ENCODE measurements at regions not wholly inside any gene's neighbourhood (a gene's known extent, or its start where the extent isn't known, plus 50 kb on each side); places are given as distances from the start of the nearest gene placed in this dataset.
"Not testable (repeated sequence)": the region's sequence is repeated elsewhere in the genome, so short reads cannot be mapped to it uniquely, and the experiment has no call there.

DNA sequence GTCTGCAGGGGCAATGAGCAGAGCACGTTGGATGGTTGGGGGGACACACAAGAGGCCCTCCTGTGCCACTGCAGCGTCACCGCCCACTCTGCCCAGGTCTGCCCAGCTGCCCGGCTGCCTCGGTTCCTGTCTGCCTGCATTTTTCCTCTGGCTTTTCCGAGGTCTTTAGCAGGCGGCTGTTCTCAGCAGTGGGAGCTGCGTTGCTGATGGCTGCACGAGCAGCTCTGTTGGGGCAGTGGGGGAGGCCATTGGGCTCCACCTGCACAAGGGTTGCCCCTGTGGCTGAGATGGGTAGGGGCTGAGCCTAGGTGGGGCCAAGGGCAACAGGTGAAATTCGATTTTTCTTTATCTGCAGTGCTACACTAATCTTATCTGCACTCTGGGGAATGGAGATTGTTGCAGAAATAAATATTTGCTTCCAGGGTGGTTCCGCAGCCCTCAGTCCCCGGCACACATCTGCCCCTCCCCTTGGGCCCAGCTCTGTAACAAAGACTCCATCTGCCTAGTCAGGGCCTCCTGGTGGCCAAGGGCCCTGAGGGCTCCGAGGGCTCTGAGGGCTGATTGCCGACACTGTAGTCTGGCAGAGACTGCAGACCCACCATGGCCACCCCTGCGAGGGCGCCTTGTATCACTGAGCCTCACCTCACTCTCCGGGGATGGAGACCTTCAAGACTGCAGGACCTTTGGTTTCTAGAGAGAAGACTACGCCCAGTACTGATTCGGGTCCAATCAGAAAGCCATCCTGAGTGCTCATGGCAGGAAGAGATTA, 141.7 kb upstream of the SHH start:
- no peak for DNase-seq (ENCODE audit: low read depth in 3 of 3)

DNA sequence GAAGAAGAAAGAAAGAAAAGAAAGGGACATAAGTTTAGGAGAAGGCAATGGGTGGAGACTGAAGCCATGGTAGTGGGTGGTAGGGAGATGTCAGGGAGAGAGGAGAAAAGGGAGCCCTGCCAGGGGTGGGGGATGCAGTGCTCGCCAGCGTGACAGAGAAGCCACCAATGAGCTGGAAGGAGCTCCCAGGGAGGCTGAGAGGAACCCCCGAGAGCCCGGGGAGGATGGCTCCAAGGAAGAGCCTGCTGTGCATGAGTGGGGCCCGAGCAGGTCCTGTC, 141.2 kb upstream of the SHH start:
- no peak for DNase-seq (ENCODE audit: low read depth in 3 of 3)

DNA sequence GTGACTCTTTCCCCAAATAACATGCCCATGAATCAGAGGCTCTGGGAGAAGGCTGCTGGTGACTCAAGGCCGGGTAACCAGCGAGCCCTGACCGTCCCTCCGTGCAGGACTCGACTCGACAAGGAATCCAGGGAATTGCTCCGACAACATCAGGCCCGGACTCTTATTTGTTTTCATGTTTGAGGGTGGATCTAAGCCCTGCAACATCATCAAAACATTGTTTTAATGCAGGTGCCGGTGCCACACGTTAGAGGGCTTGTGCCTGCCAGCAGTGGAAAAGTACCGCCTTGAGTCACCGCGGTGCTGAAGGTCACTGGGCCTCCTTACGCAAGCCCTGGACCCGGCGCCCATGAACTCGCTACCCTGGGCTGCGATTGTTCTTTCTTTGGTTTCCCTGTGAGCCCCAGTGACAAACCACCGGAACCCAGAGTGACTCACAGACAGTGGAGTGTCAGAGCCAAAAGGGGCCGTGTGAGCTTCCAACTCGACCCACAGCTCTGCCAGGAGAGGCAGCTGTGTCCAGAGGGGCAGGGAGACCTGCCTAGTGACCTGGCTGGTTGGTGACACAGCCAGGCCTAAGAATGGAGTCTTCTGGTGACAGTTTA, 139.4 kb upstream of the SHH start:
- no peak for DNase-seq (ENCODE audit: low read depth in 3 of 3)

DNA sequence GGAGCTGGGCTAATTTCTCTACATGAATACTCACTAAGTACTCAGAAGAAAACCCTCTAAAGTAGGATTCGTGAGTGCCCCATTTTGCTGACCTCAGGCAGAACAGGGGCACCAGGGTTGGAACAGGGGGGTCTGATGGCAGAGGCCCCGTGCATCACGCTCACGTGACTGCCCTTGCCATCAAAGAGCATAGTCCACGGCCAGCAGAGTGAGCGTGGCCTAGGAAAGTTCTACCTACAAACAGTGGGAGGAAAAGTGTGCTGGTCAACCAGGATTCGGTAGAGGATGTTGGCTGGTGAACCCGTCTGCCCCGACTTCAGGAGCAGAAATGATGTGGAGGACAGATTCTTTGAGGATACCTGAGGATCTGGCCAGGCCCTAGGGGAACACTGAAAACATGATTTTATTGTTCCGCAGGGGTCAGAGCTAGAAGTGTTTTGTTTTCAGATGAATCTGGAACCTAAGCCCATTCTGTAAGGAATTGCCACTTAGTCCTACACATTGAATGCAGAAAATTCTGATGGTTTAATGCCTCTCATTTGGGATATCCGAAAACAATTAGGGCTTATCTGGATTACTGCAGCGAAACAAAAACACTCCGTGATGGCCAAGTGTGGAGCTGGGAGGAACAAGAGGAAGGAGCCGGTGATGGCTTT, 138.8 kb upstream of the SHH start:
- DNase-seq (ENCODE audit: low read depth in 3 of 3) = no peak

DNA sequence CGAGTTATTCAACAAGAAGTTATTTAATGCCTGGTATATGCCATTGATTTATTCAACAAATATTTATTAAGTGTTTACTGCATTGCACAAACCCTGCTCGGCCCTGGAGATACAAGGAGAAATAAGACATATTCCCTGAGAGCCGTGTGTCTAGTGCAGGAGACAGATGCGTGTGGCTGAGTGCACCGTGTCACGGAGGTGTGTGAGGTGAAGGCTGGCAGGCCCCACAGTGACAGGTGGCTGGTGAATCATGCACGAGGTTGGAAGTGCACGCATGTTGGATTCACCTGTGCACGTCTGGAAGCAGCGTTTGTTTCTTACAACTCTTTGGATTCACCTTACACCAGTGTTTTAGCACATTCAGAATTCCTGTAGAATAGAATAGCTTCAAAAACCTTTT, 136.6 kb upstream of the SHH start:
- no peak for DNase-seq (ENCODE audit: low read depth in 3 of 3)

DNA sequence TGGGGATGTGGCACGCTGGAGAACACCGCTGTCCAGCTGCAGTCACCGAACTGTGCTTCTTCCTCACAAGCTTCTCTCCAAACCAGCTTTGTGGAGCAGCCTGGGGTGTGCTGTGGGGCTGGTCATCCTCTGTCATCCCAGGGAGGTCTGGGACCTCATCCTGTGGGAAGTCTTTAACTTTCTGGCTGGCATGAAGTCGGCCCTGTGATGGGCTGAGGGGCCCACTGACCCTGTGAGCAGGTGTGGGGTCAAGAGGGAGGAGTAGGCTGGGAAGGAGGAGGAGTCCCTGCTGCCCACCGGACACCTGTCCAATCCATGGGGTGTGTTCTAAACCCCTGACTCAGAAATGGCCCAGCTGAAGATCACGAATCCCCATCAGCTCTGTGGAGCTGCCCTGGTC, 136.2 kb upstream of the SHH start:
- no peak for DNase-seq (ENCODE audit: low read depth in 3 of 3)

DNA sequence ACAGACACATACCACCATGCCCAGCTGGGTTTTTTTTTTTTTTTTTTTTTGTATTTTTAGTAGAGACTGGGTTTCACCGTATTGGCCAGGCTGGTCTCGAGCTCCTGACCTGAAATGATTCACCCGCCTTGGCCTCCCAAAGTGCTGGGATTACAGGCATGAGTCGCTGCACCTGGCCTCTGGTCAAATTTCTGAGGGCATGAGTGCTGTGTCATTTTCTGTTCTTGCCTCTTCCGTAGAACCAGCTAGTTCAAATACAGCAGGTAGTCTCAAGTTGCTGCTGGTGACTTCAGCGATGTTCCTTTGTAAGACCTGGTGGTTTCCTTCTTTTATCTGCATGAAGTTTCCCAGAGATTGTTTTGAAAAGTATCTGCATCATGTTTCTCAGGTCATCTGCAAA, 134.8 kb upstream of the SHH start:
- DNase-seq (ENCODE audit: low read depth in 3 of 3) = no peak

DNA sequence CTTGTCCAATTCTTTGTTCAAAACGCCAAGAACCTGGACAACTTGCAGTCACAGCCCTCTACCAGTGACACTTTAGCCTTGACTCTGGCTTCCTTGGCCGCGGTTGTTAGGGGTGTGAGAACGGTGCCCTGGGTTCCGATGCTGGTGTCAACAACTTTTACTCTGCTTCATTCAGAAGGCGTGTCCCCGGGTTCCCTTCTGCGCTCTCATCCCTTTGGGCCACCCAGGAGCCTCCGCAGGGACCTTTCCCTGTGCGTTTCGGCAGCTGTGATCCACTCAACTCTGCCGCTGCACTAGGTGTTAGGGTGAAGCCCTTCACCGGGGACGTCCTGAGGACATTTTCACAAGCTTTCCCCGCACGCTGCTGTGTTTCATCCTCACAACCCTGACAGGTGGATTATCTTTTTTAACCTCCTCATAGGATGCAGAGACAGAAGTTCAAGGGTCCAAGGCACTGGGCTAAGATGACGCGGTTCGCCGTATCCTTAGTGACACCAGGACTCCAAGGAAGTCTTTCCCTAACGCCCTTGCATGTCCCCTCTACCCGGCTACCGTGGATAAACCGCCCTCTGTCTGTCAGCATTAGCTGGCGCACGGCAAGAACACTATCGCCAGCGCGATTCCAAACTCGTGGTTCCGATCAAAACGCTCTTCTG, 133.5 kb upstream of the SHH start:
- DNase-seq (ENCODE audit: low read depth in 3 of 3) = no peak

DNA sequence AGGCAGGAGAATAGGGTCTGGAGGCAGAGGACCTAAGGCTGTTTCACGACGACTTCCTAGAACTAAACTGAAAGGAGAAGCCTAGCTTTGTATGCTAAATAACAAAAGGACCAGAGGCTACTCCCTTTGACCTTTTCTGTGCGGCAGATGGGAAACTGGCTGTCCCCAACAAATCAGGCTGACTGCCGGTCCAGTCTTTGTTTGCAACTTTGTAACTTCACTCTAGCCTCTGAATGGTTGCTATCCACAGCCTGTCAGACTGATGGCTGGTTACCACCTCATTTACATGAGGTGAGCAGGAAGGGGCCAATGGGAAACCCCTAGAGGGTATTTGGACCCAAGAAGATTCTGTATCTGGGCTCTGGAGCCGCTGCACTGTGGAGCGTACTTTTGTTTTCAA, 132.6 kb upstream of the SHH start:
- DNase-seq (ENCODE audit: low read depth in 3 of 3) = no peak

DNA sequence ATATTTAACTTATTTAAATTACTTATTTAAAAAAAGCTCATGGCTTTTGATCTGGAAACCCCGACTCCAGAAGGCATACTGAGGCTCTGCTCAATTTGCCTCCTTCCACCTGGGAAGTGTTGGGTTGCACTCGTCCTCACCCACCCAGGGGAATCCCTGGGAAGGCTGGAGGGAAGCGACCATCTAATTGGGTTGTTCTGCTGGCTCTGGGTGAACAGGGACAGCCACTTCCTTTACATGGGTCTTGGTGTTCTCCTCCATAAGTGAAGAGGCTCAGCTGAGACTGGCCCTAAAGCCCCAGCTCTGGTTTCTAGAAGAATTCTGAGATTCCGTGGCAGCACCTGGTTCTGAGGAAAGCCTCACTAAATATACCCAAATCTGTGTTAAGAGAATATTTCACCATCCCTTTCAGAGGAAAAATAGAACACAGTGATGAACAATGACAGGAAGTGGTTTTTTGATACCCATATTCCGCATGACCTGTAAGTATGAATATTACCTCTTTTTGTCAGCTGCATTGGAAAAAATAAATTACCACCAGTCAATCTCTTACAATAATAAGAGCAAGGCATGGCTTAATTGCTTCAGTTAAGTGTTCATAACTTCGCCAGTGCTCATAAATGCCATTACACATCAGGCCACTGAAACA, 131.1 kb upstream of the SHH start:
- no peak for DNase-seq (ENCODE audit: low read depth in 3 of 3)

DNA sequence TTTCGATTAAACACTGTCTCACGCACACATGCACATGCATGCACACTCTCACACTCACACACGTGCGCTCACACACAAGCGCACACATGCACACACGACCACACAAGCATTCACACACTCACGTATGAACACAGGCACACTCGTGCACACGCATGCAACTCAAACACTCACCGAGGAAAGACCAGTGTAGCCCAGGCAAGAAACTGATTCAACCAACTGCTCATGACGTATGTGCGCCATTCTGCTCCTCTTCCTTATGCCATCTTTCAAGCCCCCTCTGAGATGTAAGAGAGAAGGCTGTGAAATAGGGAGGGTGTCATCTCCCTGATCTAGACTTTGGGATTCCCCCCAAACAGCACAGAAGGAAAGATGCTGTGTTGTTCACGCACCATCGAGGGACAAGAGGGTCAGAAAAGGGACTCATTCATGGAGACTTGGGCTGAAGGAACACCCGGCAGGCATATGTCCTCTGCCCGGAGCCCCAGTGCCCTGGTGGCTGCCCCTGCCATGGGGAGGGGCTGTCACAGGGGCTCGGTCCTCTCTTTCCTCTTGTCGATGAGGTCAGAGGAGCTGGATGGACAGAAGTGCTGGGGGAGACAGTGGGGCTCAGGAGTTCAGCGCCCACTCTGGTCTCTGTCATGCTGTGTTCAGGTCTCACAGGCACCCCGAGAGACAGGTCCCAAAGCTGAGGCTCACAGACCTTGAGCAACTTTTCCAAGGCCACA, 130.1 kb upstream of the SHH start:
- DNase-seq (ENCODE audit: low read depth in 3 of 3) = no peak

DNA sequence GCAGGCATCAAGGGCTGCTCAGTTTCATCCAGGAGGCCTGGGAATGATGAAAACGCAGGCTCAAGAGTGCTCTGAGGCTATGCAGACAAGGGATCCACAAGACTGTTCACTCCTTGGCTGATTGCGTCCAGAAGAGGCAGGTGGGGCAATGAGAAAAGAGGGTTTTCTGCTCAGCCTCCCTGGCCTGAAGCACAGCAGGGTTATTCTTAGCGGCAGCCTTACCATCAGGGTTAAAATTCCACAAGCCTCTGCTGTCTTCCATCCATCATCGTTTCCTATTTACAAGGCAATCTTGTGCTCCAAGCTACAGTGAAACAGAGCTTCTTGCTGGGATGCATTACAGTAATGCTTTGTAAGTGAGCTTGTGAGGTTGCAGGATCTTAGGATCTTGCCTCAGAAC, 129.4 kb upstream of the SHH start:
- no peak for DNase-seq (ENCODE audit: low read depth in 3 of 3)

DNA sequence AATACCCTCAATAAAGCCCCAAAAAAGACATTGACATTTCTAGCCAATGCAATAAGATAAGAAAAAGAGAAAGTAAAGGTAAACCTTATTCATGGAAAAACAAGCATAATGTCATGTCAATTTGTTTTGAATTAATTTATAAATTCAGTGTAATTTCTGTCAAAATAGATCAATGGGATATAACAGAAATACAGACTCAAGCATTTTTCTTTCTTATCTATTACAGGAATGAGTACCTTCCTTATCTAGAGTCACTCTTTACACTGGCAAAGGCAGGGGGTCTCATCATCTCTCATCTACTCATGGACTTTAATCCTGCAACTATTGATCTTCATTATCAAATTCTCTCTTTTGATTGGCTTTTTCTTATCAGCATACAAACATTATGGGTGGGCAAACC, 127.1 kb upstream of the SHH start:
- DNase-seq (ENCODE audit: low read depth in 3 of 3) = no peak

DNA sequence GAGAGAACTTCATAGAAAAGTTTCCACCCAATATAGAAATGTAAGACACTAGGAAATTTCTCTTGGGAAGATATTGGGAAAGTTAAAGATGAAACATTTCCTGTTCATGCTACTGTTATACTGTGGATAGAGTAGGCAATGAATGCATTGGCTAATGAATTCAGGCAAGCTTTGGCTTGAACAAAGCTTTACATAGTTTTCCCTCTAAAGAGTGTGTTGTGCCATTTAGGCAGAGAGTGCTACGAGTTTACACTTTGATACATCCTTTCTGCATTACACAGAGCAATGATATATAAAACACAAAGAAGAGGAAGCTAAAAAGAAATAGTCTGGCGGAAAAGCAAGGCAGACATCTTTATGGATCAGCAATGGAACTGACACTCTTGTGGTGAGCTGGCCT, 125.9 kb upstream of the SHH start:
- DNase-seq (ENCODE audit: low read depth in 3 of 3) = no peak

DNA sequence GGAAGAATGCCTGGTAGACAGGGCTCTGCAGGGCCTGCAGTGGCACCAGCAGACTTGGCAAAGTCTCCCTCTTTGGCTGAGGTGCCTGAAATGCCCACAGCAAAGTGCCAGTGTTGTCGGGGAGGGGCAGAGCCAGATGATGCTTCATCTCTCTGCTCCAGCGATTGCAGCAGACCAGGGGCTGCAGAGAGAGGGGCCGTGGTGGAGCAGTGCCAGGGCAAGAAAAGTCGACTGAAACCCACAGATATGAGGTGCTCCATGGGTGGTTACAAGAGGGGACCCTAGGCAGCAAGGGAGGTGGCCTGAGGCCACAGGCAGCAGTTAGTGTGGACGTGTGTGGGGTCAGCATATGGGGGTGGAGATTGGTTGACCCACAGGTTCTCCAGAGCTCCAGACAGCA, 123.5 kb upstream of the SHH start:
- no peak for DNase-seq (ENCODE audit: low read depth in 3 of 3)

DNA sequence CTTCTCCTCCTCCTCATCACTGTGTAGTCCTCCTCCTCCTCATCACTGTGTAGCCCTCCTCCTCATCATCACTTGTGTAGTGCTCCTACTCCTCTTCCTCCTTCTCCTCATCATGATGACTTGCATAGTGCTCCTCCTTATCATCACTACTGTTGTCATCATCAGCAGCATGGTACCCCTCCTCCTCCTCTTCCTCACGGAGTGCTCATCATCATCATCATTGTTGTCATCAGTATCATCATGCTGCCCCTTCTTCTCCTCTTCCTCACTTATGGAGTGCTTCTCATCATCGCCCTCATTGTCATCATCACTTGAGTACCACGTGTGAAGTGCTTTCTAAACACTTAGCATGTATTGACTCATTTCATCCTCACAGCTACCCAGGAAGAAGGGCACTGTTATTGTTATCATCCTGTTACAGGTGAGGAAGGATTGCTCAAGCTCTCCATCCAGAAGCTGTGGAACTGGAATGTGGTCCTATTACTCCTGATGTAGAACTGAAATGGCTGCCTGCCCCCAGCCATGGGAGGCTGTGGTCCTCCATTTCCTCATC, 122.8 kb upstream of the SHH start:
- DNase-seq (ENCODE audit: low read depth in 3 of 3) = no peak

DNA sequence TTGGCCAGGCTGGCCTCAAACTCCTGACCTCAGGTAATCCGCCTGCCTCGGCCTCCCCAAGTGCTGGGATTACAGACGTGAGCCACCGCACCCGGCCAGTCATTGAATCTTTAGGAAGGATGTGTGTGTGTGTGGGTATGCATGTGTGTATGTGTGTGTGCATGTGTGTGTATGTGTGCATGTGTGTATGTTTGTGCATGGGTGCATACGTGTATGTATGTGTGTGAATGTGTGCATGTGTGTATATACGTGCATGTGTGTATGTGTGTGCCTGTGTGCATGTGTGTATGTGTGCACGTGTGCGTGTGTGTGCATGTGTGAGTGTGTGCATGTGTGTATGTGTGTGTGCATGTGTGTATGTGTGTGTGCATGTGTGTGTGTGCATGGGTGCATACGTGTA, 120.1 kb upstream of the SHH start:
- DNase-seq (ENCODE audit: low read depth in 3 of 3) = not testable (repeated sequence)

DNA sequence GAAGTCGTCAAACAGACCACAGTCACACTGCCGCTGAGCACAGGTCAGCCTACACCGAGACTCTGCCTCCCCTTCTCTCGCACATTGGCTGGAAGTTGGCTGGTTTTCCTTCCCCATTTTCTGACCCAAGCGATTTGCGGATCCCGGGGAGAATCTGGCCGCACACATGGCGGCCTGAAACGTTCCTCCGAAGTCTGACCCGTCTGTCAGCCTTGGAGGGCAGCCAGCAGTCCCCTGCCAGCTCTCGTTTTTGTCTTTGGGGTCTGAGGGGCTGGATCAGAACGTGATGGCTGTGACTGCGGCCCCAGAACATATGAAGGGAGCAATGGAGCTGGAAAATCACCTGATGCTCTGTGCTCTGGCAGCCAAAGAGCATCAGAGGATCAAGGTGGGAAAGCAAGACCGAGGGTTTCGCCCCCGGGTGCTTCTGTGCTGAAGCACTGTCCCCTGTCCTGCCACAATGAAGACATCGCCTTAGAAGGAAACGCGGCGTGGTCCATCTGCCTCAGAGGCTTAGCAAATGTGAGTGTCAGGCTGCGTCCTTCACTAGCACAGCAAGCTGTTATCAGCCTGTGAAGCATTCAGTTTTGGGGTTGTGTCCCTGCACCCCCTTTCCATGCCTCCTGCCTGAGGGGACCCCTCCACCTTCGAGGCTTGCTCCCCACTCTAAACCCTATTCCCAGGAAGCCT, 119.3 kb upstream of the SHH start:
- no peak for DNase-seq (ENCODE audit: low read depth in 3 of 3)

DNA sequence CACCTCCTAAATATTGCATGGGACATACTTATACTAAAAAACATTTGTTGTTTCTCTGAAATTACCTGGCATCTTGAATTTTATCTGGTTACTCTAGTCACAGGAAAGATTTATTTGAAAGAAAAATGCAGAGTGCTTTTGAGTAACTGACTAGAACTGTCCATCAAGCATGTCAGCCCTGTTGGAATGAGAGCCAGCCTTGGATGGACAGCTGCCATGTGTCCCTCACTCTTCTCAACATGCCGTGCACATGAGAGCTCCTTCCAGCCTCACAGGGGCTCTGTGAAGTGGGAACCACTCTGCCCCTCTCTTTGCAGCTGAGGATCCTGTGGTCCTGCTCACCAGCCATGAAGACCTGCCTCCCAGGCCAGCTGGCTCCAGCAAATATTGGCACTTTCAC, 118.3 kb upstream of the SHH start:
- no peak for DNase-seq (ENCODE audit: low read depth in 3 of 3)

DNA sequence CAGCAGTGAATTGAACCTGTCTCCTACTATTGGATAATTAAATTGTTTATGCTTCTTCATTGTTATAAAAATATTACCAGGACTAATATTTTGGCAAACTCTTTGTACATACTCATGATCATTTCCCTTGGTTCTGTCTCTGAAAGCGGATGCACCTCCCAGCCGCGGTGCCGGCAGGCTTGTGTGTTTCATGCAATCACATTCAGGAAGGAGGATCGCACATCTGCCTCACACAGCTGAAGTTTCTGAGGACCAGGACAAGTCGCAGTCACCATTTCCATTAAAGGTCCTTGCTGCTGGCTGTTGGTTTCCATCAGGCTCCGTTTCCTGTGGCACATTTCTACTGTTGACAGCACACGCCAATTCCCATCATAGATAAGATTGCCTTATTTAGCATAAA, 117.8 kb upstream of the SHH start:
- no peak for DNase-seq (ENCODE audit: low read depth in 3 of 3)

DNA sequence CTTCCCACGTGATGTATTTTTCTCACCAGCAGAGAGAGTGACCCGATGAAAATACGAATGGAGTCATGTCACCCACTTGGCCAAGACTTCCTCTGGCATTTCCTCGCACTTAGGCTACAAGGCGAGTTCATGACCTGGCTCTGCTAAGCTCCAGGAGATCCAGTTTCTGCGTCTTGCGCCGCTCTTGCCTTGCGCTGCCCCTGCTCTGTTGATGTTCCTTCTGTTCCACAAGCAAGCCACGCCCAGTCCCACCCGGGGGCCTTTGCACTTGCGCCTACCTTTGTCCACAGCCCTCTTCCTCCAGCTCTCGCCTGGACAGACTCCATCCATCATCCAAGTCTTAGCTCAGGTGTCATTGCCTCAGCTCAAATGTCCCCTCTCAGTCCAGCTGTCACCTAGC, 116.3 kb upstream of the SHH start:
- DNase-seq (ENCODE audit: low read depth in 3 of 3) = no peak

Data from stimulated activated CD4-positive, alpha-beta T cell treated with anti-CD3 and anti-CD28 coated beads, TNF-alpha, amount 100 ng/mL, for 24 hours (primary cell).